GM21528 (cell line): ENCODE measurements at regions not wholly inside any gene's neighbourhood (a gene's known extent, or its start where the extent isn't known, plus 50 kb on each side); places are given as distances from the start of the nearest gene placed in this dataset.
"Not testable (repeated sequence)": the region's sequence is repeated elsewhere in the genome, so short reads cannot be mapped to it uniquely, and the experiment has no call there.

Source experiments
- ATAC-seq: cut with Tn5 transposase; IDR thresholded peaks from one replicate; pipeline ENCODE4 v1.9.1; 2021; ENCODE audit warnings: mild to moderate bottlenecking, moderate library complexity; ENCODE audit not compliant: unreplicated experiment, low FRiP score

DNA sequence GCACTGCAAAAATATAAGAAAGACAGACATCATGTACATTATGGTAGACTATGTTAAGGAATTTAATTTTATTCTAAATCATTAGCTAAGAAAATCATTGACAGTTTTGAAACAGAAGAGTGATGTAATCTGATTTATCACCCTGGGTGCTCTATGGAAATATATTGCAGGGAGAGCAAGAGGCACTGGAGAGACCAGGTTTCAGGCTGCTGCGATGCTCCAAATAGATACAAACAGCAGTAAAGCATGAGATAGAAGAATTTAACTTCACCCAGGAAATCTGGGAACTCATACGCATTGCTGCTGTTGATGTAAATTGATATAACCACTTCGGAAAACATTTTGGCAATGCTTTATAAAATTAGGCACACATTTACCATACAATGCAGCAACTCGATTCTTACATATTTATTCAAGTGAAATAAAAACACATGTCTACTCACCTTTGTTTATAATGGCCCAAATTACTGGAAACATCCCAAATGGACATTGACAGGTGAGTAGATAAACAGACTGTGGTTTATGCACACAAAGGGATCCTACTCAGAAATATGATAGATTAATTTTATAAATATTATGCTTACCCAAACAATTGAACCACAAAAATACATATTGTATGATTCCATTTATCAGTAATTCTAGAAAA lies 535.1 kb upstream of the CHORDC1 start:
- ATAC-seq, result no peak

DNA sequence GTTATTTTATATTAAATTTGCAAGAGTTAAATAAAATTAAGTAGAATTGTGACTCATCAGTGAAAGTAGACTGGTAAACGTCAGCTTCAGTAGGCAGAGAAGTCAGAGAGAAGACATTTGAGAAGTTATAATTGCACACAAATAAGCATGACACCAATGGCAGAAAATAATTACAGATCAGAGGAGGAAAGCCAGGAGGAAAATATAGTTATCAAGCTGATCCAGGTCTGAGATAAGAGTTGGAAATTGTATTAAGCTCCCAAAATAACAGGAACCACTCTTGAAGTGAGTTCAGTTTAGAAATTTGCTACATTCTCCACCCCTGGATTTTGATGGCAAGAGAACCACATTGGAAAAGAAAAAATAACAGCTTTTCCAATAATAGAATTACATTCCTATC lies 533.8 kb upstream of the CHORDC1 start:
- no peak for ATAC-seq

DNA sequence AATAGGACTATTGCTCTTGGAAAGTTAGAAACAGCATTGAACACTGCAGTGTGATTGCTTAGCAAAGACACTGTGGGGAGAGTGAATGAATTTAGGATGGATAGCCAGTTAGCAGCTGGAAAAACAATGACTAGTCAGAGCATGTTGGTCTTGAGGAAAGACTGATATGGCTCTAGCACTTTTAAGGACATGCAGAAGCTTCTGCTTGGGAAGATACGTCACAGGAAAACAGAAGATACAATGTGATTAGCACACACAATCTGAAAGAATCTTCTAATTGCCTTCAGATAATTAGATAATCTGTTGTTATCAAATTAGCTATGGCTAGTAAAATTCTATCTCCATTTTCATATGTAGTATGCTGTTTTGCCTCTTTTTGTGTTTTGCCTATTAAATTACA lies 530.7 kb upstream of the CHORDC1 start:
- ATAC-seq, result no peak

- no peak for ATAC-seq
Measured at GRCh38 chr11:90747057-90747456, 524.2 kb upstream of the CHORDC1 start.

DNA sequence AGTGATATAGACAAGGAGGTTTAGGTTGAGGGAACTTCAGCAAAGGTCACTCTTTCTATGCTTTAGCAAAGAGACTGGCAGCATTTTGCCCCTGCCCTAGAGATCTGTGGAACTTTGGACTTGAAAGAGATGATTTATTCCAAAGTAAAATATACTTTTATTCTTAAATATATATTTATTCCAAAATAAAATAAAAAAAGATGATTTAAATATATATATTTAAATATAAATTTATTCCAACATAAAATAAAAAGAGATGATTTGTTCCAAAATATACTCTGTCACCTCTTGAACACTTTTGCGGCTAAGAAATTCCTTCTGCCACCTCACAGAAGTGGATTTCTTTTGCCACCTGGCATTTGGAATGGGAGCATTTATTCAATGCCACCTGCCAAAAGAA lies 521.3 kb upstream of the CHORDC1 start:
- ATAC-seq, result no peak

DNA sequence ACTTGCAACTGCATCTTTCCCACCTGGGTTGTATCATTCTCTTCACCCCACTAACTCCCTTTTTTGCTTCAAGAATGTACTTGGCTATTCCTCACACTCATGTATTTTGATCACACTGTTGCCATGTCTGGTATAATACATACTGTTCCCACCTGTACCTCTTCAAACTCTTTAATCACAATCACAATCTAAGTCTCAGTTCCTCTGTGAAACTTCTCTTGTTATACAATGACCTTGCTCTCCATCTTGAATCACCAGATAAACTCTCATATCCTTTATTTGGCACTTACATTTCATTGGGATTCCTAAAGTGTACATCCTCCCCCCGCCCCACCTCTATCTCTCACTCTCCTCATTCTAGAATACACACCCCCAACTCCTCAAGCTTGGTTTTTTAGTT lies 516.0 kb upstream of the CHORDC1 start:
- no peak for ATAC-seq

- no peak for ATAC-seq
Measured at GRCh38 chr11:90737444-90738050, 514.7 kb upstream of the CHORDC1 start.

DNA sequence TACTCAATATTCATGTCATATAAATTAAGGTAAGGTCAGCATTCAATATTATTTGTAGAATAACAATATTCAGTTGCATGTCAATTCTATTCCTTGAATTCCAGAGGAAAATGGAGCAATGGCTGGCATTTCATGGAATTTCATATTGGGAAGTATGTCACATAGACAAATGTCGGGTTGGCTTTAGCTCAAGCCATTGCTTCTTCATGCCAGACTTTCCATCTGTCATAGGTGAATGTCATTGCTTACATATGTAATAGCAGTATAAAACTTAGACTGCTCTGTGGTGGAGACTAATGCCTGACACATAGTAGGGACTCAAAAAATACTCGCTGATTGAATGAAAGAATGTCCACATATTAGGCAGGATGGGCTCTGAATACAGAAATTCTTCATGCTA lies 509.6 kb upstream of the CHORDC1 start:
- no peak for ATAC-seq

- ATAC-seq, result no peak
Measured at GRCh38 chr11:90723475-90723874, 500.6 kb upstream of the CHORDC1 start.

DNA sequence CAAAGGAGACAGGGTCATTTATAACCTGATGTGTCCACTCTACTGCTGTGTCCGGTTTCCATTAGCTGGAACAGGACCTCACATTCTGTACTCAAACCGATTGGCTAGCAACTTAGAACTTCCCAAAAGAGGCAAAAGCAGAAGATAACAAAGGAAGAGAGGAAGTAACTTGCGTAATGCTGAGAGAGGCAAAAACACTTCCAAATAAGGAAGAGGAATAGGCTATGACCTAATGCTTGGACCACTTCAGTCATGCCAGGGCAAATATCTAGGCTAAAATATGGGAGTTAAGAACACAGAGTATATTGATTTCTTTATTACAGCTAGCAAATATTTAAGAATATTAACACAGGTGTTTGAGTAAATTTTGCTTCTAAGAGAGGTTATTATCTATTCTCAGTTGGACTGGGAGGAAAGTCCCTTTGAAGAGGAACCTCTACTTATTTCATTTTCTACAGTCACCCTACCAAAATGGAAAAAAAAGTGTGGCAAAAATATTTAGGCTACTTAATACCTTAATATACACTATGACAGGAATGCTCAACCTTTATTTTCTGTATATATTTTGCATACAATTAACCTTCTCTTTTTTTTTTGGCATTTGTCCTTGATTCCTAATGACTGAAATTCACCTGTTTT lies 499.8 kb upstream of the CHORDC1 start:
- ATAC-seq, result no peak

DNA sequence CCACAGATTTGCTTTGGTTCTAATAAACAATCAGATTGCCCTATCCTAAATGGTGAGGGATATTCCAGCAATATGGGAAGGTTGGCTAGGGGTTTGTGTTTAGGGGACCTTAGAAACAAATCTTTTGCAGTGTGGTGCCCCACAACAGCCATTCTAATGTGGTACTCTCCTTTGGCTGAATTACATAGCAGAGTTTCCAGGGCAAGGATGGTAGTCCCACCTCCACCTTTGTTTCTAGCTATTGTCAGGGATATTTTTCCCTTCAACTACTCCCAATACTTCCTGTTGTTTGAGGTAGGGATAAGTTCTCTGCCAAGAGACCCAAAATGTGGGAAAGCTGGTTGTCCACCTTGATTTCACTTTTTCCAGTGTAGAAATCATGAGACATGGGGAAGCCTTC lies 494.7 kb upstream of the CHORDC1 start:
- no peak for ATAC-seq

DNA sequence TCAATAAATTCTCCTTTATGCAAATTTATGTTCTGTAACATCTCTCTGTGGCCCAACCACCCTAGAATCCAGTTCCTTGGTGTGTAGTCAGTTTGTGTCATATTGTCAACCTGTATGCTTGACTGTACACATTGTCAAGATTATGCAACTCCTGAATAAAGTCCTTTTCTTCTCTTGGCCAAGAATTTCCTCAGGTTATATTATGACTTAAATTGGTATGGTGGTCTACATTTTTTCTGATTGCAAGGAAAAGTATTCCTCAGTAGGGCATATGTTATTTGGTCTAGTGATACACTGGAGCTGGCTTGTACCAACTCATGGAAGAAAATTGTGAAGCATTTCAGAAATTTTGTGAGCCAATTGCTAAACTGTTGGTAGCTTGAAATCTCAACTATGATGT lies 482.8 kb upstream of the CHORDC1 start:
- no peak for ATAC-seq

DNA sequence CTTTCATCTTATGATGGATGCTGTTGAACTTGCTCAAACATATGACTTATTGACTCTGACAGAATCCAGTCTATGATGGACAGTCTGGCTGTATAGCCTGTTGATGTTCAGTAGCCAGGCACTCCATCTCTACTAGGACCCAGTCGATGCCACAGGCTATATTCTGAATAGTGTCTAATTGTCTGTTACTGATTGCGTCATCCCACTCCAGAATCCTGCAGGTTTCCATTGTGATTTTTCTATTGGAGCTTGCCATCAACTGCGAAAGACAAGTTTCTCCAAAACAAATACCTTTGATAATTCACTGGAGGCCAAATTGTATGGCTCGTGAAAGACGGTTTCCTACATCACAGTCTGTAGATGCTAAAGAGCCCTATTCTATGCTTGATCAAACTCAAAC lies 481.7 kb upstream of the CHORDC1 start:
- no peak for ATAC-seq

GRCh38 chr11:90701716-90702115 lies 478.9 kb upstream of the CHORDC1 start:
- ATAC-seq, result no peak

- ATAC-seq, result no peak
Measured at GRCh38 chr11:90700789-90701439, 478.1 kb upstream of the CHORDC1 start.

GRCh38 chr11:90699791-90700400 lies 477.0 kb upstream of the CHORDC1 start:
- no peak for ATAC-seq

- ATAC-seq, result no peak
Measured at GRCh38 chr11:90698238-90698637, 475.4 kb upstream of the CHORDC1 start.

- not testable (repeated sequence) for ATAC-seq
Measured at GRCh38 chr11:90675496-90675895, 452.6 kb upstream of the CHORDC1 start.

DNA sequence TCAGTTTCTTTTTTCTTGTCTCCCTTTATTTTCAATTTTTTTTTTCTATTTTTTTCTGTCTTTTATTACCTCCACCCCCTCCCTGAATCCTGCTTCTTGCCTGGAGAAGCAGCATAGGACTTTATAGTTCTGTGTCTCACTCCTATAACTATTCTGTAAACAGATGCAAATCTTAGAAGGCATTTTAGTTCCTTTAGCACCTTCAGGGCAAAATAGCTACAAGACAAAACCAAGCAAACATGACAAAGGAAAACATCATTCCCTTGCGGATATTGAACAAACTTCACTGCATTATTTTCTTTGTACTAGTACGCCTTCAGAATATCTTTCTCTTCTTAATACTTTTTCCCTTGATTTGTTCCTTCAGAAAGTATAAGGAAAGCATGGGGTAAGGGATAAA lies 446.2 kb upstream of the CHORDC1 start:
- ATAC-seq, result no peak

GRCh38 chr11:90668502-90668901 lies 445.7 kb upstream of the CHORDC1 start:
- no peak for ATAC-seq

DNA sequence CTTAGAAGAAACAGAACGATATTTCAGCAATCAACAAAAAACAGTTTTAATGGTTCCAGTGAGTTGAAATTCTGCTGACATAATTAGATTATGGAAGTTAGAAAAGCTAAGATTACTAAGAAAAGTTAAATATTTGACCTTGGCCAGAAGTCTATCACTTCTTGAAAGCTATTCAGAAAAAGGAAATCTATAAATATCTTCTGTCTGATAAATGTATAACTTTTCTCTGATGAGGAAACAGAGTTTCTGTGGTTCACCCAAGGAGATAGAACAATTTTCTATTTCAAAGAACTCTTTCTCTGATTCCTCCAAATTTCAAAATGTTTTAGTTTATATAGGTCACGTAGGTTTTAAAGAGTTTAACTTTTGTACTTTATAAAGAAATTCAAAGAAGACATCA lies 438.4 kb upstream of the CHORDC1 start:
- no peak for ATAC-seq
